ENCODE measurements at regions not wholly inside any gene's neighbourhood (a gene's known extent, or its start where the extent isn't known, plus 50 kb on each side); places are given as distances from the start of the nearest gene placed in this dataset.
A peak's percentile ranks its signal among the peaks of the same experiment; 100 is the strongest.

DNA sequence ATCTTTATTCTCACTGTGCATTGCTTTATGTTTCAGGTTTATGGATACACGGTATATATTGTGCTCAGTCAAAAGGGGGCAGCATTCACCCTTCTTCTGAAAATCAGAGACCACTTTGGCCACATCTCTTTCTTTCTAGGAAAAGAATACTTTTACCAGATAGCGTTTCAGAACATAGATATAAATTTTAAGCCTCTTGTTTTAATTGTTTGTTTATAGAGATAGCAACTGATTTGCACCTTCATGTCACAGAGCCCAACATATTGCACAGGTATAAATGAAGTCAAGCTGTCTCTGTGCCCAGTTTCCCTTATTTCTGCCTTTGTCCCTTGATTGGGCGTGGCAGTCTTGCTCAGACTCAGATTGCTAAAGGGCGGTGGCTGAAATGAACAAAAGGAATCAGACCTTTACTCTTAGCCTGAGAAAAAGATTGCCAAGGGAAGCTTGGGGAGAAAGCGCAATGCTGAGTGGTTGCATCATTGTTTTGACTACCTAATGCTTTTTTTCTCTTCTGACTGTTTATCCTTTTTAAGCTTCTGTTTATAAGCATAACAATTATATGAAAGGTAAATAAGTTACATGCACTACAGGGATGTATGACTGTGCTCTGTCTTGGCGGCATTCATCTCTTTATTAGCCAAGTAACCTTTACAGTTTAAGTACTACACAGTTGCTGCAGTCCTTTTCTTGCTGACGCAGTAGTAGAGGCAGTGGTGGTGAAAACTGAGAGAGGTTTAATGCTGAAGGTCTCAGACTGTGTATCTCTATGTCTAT is 70.8 kb upstream of the ZBTB20 start:
- ChIA-PET POLR2A (no interaction called here), CTCF (interaction anchor here (0.8 to 1.4 kb wide), 2 partner anchors 566 to 597 kb away, joined by 3 to 4 read pairs; no protein-coding TSS in a partner anchor)
- no peaks in the 10 kb centered on the region for H3K4me1 Mint-ChIP-seq
- no peak overlapping the region for H3K27ac Mint-ChIP-seq
- H3K4me3 ChIP-seq (ENCODE audit: low read length): no peak overlapping the region
- H3K4me3 Mint-ChIP-seq: no peak overlapping the region
- peaks cover 0 to 2% (median 0%) of the 10 kb centered on the region in 11 donors for H3K9me3 Mint-ChIP-seq
- no peaks in the 10 kb centered on the region for H3K4me1 ChIP-seq (ENCODE audit: control insufficient read depth in 2 of 2, insufficient read depth in 2 of 2, low read length in 2 of 2)
- H3K9me3 ChIP-seq (ENCODE audit: control insufficient read depth in 2 of 3, low read length in 3 of 3): no peaks in the 10 kb centered on the region
- peaks cover 0 to 7% (median 0%) of the 10 kb centered on the region in 5 donors for H3K36me3 Mint-ChIP-seq
- H3K27me3 ChIP-seq (ENCODE audit: control insufficient read depth in 2 of 2, insufficient read depth in 2 of 2, low read length in 2 of 2): no peaks in the 10 kb centered on the region
- intact Hi-C loops (cut with micrococcal nuclease): loop anchor here (1.0 to 10.0 kb wide), 5 partner anchors 475 to 597 kb away; no protein-coding TSS in a partner anchor
- no peaks in the 10 kb centered on the region for H3K36me3 ChIP-seq (ENCODE audit: control insufficient read depth in 2 of 3, insufficient read depth in 3 of 3, low read length in 3 of 3)
- peak in 5 of 9 donors; percentile 1 to 19 (median 3) for DNase-seq
- ATAC-seq: peak; percentile 52
- no peak overlapping the region for H3K27ac ChIP-seq (ENCODE audit: low read depth, low read length)
- H3K27me3 Mint-ChIP-seq: peaks cover 0 to 17% (median 4%) of the 10 kb centered on the region in 5 donors

DNA sequence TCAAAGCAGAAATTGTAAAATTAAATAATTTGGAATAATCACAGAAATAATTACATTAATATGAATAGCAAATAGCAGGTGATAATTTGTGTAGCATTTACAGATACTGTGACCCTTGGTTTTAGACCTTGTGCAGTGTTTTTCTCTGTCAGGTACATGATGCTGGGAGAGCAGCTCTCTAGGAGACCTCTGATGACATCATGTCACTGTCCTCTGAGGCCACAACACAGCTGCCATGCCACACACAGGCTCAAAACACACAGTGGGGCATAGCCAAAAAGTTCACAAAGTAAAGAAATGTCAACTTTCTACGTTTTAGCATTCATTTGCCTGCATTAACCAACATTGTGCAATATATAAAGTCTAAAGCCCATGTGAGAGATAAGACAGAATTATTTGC is 71.8 kb upstream of the ZBTB20 start:
- Mint-ChIP-seq H3K36me3 (peaks cover 0 to 7% (median 0%) of the 10 kb centered on the region in 5 donors), H3K4me1 (no peaks in the 10 kb centered on the region), H3K27me3 (peaks cover 0 to 23% (median 11%) of the 10 kb centered on the region in 5 donors), H3K4me3 (no peak overlapping the region), H3K27ac (no peak overlapping the region), H3K9me3 (peaks cover 0 to 3% (median 0%) of the 10 kb centered on the region in 11 donors)
- no peaks in the 10 kb centered on the region for H3K36me3 ChIP-seq (ENCODE audit: control insufficient read depth in 2 of 3, insufficient read depth in 3 of 3, low read length in 3 of 3)
- ChIA-PET CTCF (interaction anchor here (1.4 kb wide), 1 partner anchor 565 kb away, joined by 4 read pairs; no protein-coding TSS in a partner anchor), POLR2A (no interaction called here)
- no peak for DNase-seq
- H3K27me3 ChIP-seq (ENCODE audit: control insufficient read depth in 2 of 2, insufficient read depth in 2 of 2, low read length in 2 of 2): no peaks in the 10 kb centered on the region
- intact Hi-C loops (cut with micrococcal nuclease): loop anchor here in 1 of 2 donors (5.0 to 10.0 kb wide), 2 partner anchors 563 to 596 kb away; no protein-coding TSS in a partner anchor
- no peak overlapping the region for H3K27ac ChIP-seq (ENCODE audit: low read depth, low read length)
- no peaks in the 10 kb centered on the region for H3K4me1 ChIP-seq (ENCODE audit: control insufficient read depth in 2 of 2, insufficient read depth in 2 of 2, low read length in 2 of 2)
- no peaks in the 10 kb centered on the region for H3K9me3 ChIP-seq (ENCODE audit: control insufficient read depth in 2 of 3, low read length in 3 of 3)
- no peak overlapping the region for H3K4me3 ChIP-seq (ENCODE audit: low read length)
- no peak for ATAC-seq

DNA sequence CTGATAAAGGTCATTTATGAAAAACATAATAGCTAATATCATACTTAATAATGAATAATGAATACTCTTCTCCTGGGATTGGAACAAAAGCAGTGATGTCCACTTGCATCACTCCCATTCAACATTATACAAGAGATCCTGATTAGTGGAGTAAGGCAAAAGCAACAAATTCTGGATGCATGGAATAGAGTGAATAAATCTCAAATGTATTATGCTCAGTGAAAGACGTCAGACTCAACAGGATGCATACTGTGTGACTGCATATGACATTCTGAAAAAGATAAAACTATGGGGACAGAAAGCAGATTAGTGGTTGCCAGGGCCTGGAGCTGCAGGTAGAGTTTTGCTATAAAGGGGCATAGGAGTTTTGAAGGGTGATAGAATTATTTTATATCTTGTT is 77.6 kb upstream of the ZBTB20 start:
- no peaks in the 10 kb centered on the region for H3K9me3 ChIP-seq (ENCODE audit: control insufficient read depth in 2 of 3, low read length in 3 of 3)
- no peak overlapping the region for H3K4me3 ChIP-seq (ENCODE audit: low read length)
- Mint-ChIP-seq H3K4me1 (no peaks in the 10 kb centered on the region), H3K27me3 (peaks cover 0 to 24% (median 8%) of the 10 kb centered on the region in 5 donors), H3K4me3 (no peak overlapping the region), H3K27ac (no peak overlapping the region), H3K36me3 (no peaks in the 10 kb centered on the region), H3K9me3 (peaks cover 0 to 1% (median 0%) of the 10 kb centered on the region in 11 donors)
- H3K27ac ChIP-seq (ENCODE audit: low read depth, low read length): no peak overlapping the region
- no peaks in the 10 kb centered on the region for H3K36me3 ChIP-seq (ENCODE audit: control insufficient read depth in 2 of 3, insufficient read depth in 3 of 3, low read length in 3 of 3)
- no peaks in the 10 kb centered on the region for H3K27me3 ChIP-seq (ENCODE audit: control insufficient read depth in 2 of 2, insufficient read depth in 2 of 2, low read length in 2 of 2)
- ATAC-seq: no peak
- DNase-seq: no peak
- no peaks in the 10 kb centered on the region for H3K4me1 ChIP-seq (ENCODE audit: control insufficient read depth in 2 of 2, insufficient read depth in 2 of 2, low read length in 2 of 2)
- CTCF ChIA-PET: no interaction called here
- intact Hi-C loops (cut with micrococcal nuclease): no loop called here
- POLR2A ChIA-PET: no interaction called here

DNA sequence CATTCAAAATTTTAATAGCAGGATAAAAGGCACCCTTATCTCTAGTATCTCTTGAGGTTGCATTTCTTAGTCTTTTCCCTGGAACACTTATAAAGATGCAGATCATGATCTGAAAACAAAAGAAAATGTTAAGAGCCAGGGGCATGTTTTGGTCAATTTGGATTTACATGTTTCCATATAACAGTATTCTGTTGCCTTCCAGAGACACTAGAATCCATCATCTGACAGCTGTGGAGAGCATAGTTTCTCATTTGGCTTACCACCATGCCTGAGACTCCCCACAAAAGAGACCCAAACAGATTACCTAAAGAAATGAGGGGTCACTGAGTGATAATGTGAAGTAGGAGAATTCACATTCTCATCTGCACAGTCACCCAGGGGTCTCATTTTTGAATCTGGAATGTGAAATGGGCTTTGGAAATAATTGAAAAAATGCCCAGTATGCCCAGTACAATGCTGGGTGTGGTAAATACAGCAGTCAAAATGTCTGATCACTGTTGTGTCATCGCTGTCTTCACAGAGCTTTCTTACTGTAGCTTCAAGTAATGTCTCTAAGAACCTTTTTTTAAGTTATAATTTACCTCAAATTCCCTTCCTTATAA is 79.9 kb upstream of the ZBTB20 start:
- DNase-seq (no peak), ATAC-seq (no peak)
- Mint-ChIP-seq H3K36me3 (no peaks in the 10 kb centered on the region), H3K4me3 (no peak overlapping the region), H3K4me1 (no peaks in the 10 kb centered on the region), H3K9me3 (peaks cover 0 to 1% (median 0%) of the 10 kb centered on the region in 11 donors), H3K27ac (no peak overlapping the region), H3K27me3 (peaks cover 0 to 19% (median 8%) of the 10 kb centered on the region in 5 donors)
- H3K36me3 ChIP-seq (ENCODE audit: control insufficient read depth in 2 of 3, insufficient read depth in 3 of 3, low read length in 3 of 3): no peaks in the 10 kb centered on the region
- intact Hi-C loops (cut with micrococcal nuclease): no loop called here
- no peaks in the 10 kb centered on the region for H3K27me3 ChIP-seq (ENCODE audit: control insufficient read depth in 2 of 2, insufficient read depth in 2 of 2, low read length in 2 of 2)
- no peaks in the 10 kb centered on the region for H3K4me1 ChIP-seq (ENCODE audit: control insufficient read depth in 2 of 2, insufficient read depth in 2 of 2, low read length in 2 of 2)
- H3K9me3 ChIP-seq (ENCODE audit: control insufficient read depth in 2 of 3, low read length in 3 of 3): no peaks in the 10 kb centered on the region
- ChIA-PET CTCF (no interaction called here), POLR2A (no interaction called here)
- no peak overlapping the region for H3K27ac ChIP-seq (ENCODE audit: low read depth, low read length)
- no peak overlapping the region for H3K4me3 ChIP-seq (ENCODE audit: low read length)

DNA sequence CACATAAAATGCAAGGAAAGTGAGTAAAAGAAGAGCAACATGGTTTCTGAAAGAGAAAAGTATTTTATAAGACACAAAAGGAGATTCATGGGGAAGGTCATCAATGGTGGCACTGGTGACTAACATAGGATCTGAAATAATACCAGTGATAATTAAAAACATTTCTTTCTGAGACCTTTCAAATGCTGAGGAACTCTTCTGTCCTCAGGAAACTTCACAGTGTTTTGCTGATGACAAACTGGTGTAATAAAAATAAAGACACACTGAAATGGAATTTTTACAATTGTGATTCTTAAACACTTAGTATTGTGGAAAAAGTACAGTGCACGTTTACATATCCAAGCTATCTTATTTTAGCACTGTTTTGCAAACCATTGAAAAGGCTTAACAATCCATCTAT is 80.4 kb upstream of the ZBTB20 start:
- Histone ChIP-seq H3K9me3 (ENCODE audit: control insufficient read depth in 2 of 3, low read length in 3 of 3) (no peaks in the 10 kb centered on the region), H3K36me3 (ENCODE audit: control insufficient read depth in 2 of 3, insufficient read depth in 3 of 3, low read length in 3 of 3) (no peaks in the 10 kb centered on the region), H3K27me3 (ENCODE audit: control insufficient read depth in 2 of 2, insufficient read depth in 2 of 2, low read length in 2 of 2) (no peaks in the 10 kb centered on the region), H3K27ac (ENCODE audit: low read depth, low read length) (no peak overlapping the region), H3K4me1 (ENCODE audit: control insufficient read depth in 2 of 2, insufficient read depth in 2 of 2, low read length in 2 of 2) (no peaks in the 10 kb centered on the region), H3K4me3 (ENCODE audit: low read length) (no peak overlapping the region)
- ChIA-PET POLR2A (no interaction called here), CTCF (no interaction called here)
- intact Hi-C loops (cut with micrococcal nuclease): no loop called here
- no peaks in the 10 kb centered on the region for H3K4me1 Mint-ChIP-seq
- DNase-seq: no peak
- H3K36me3 Mint-ChIP-seq: no peaks in the 10 kb centered on the region
- ATAC-seq: no peak
- no peak overlapping the region for H3K27ac Mint-ChIP-seq
- H3K4me3 Mint-ChIP-seq: no peak overlapping the region
- peaks cover 0 to 1% (median 0%) of the 10 kb centered on the region in 11 donors for H3K9me3 Mint-ChIP-seq
- H3K27me3 Mint-ChIP-seq: peaks cover 0 to 19% (median 4%) of the 10 kb centered on the region in 5 donors

DNA sequence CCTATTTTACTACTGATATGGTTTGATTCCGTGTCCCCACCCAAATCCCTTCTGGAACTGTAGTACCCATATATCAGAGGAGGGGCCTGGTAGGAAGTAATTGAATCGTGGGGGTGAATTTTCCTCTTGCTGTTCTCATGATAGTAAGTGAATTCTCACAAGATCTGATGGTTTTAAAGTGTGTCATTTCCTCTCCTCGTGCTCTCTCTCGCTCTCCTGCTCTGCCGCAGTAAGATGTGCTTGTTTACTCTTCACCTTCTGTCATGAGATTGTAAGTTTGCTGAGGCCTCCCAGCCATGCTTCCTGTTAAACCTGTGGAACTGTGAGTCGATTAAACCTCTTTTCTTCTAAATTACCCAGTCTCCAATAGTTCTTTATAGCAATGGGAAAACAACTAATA is 81.2 kb upstream of the ZBTB20 start:
- Histone ChIP-seq H3K9me3 (ENCODE audit: control insufficient read depth in 2 of 3, low read length in 3 of 3) (no peaks in the 10 kb centered on the region), H3K4me3 (ENCODE audit: low read length) (no peak overlapping the region), H3K27ac (ENCODE audit: low read depth, low read length) (no peak overlapping the region), H3K36me3 (ENCODE audit: control insufficient read depth in 2 of 3, insufficient read depth in 3 of 3, low read length in 3 of 3) (no peaks in the 10 kb centered on the region), H3K4me1 (ENCODE audit: control insufficient read depth in 2 of 2, insufficient read depth in 2 of 2, low read length in 2 of 2) (no peaks in the 10 kb centered on the region), H3K27me3 (ENCODE audit: control insufficient read depth in 2 of 2, insufficient read depth in 2 of 2, low read length in 2 of 2) (no peaks in the 10 kb centered on the region)
- POLR2A ChIA-PET: no interaction called here
- Mint-ChIP-seq H3K27ac (no peak overlapping the region), H3K4me3 (no peak overlapping the region), H3K9me3 (peaks cover 0 to 1% (median 0%) of the 10 kb centered on the region in 11 donors), H3K27me3 (peaks cover 0 to 15% (median 4%) of the 10 kb centered on the region in 5 donors), H3K36me3 (no peaks in the 10 kb centered on the region), H3K4me1 (no peaks in the 10 kb centered on the region)
- DNase-seq: no peak
- intact Hi-C loops (cut with micrococcal nuclease): no loop called here
- CTCF ChIA-PET: no interaction called here
- no peak for ATAC-seq

Measured in naive thymus-derived CD4-positive, alpha-beta T cell (primary cell).